ENCODE measurements at regions not wholly inside any gene's neighbourhood (a gene's known extent, or its start where the extent isn't known, plus 50 kb on each side); places are given as distances from the start of the nearest gene placed in this dataset.

- no peak for TF ChIP-seq POLR2AphosphoS5 (IDR thresholded peaks at IDR 0.05)
- no peak for TF ChIP-seq CTCF (IDR thresholded peaks at IDR 0.05)
- no peak for TF ChIP-seq POLR2A (IDR thresholded peaks at IDR 0.05; ENCODE audit: low read depth)
These were observed 317.1 kb upstream of the NPVF start for GRCh38 chr7:25545124-25546008.
